Activated naive CD8-positive, alpha-beta T cell treated with anti-CD3 and anti-CD28 coated beads, Interleukin-2, amount 50 U/mL, for 24 hours (primary cell): ENCODE measurements at regions not wholly inside any gene's neighbourhood (a gene's known extent, or its start where the extent isn't known, plus 50 kb on each side); places are given as distances from the start of the nearest gene placed in this dataset.
"Not testable (repeated sequence)": the region's sequence is repeated elsewhere in the genome, so short reads cannot be mapped to it uniquely, and the experiment has no call there.

Experiments used
- ATAC-seq: fragments of 150-1000 bp; cut with Tn5 transposase; one replicate; pipeline ENCODE4 v1.10.0; 2021
- DNase-seq: peaks from one replicate; pipeline ENCODE4 v3.0.0; 2021
- H3K27ac Mint-ChIP-seq: one replicate; pipeline ENCODE4 v1.8.0; 2021; ENCODE audit warnings: mild to moderate bottlenecking, mixed read lengths
- H3K27me3 Mint-ChIP-seq: one replicate; pipeline ENCODE4 v1.8.0; 2021; ENCODE audit warnings: mixed read lengths
- H3K36me3 Mint-ChIP-seq: one replicate; pipeline ENCODE4 v1.8.0; 2021; ENCODE audit warnings: low read depth, mixed read lengths
- H3K4me1 Mint-ChIP-seq: one replicate; pipeline ENCODE4 v1.8.0; 2021; ENCODE audit warnings: mixed read lengths
- H3K4me3 Mint-ChIP-seq: one replicate; pipeline ENCODE4 v1.8.0; 2021; ENCODE audit warnings: mild to moderate bottlenecking, moderate library complexity, mixed read lengths
- H3K9me3 Mint-ChIP-seq: one replicate; pipeline ENCODE4 v1.8.0; 2021; ENCODE audit warnings: mixed read lengths

- peaks cover 2% of the 10 kb centered on the region for H3K27me3 Mint-ChIP-seq
- no peaks in the 10 kb centered on the region for H3K36me3 Mint-ChIP-seq
Measured at GRCh38 chr6:18605841-18606240, 218.7 kb downstream of the RNF144B start.

DNA sequence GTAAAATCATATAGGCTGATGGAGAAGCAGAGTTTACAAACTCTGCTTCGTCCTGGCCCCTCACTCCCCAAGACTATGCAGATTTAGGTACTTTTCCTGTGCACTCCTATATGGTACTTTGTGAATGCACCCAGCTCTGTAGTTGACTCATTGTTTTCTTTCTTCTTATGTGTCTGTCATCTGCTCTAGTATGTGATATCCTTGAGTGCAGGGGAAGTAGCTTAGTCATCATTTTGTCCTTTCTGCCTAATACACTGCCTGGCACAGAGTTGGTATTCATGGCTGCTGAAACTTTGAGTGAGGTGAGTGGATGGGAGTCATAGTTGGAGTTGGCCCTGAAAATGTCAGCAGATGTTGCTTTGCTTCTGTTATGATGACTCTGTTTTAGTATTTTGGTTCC is 222.6 kb downstream of the RNF144B start:
- no peaks in the 10 kb centered on the region for H3K4me1 Mint-ChIP-seq
- no peak for DNase-seq
- peaks cover 10% of the 10 kb centered on the region for H3K9me3 Mint-ChIP-seq
- no peak overlapping the region for H3K4me3 Mint-ChIP-seq
- H3K27ac Mint-ChIP-seq: no peak overlapping the region
- ATAC-seq: no peak
- peaks cover 2% of the 10 kb centered on the region for H3K27me3 Mint-ChIP-seq
- H3K36me3 Mint-ChIP-seq: no peaks in the 10 kb centered on the region

More at GRCh38 chr6:18605841-18606240, 218.7 kb downstream of the RNF144B start:
- no peak for DNase-seq
- Mint-ChIP-seq H3K27ac (no peak overlapping the region), H3K4me1 (no peaks in the 10 kb centered on the region), H3K9me3 (peaks cover 10% of the 10 kb centered on the region), H3K4me3 (no peak overlapping the region)
- ATAC-seq: no peak

- ATAC-seq (no peak), DNase-seq (no peak)
- Mint-ChIP-seq H3K4me3 (no peak overlapping the region), H3K4me1 (no peaks in the 10 kb centered on the region), H3K27ac (no peak overlapping the region), H3K27me3 (no peaks in the 10 kb centered on the region), H3K9me3 (peaks cover 10% of the 10 kb centered on the region), H3K36me3 (no peaks in the 10 kb centered on the region)
Measured at GRCh38 chr6:18613319-18613925, 226.3 kb downstream of the RNF144B start.

DNA sequence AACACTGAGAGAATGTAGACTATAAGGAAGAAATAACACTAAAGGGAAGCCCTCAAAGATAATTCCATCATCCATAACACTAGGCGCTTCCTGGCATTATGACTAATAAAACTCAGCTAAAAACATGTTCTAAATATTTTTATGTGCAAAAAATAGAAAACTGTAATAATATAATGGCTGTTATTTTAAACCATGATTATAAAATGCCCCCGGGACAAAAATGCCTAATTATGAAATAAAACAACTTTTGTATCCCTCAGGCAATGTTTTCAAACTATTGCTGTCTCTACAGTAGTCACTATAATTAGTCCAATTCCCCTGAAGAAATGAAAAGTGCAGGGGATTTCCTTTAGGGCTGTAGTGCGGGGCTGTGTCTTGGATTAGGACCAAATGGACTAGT is 242.4 kb downstream of the RNF144B start:
- no peak for ATAC-seq
- no peaks in the 10 kb centered on the region for H3K4me1 Mint-ChIP-seq
- H3K9me3 Mint-ChIP-seq: peaks cover 5% of the 10 kb centered on the region
- H3K36me3 Mint-ChIP-seq: no peaks in the 10 kb centered on the region
- peaks cover 8% of the 10 kb centered on the region for H3K27me3 Mint-ChIP-seq
- no peak overlapping the region for H3K27ac Mint-ChIP-seq
- DNase-seq: no peak
- H3K4me3 Mint-ChIP-seq: no peak overlapping the region

DNA sequence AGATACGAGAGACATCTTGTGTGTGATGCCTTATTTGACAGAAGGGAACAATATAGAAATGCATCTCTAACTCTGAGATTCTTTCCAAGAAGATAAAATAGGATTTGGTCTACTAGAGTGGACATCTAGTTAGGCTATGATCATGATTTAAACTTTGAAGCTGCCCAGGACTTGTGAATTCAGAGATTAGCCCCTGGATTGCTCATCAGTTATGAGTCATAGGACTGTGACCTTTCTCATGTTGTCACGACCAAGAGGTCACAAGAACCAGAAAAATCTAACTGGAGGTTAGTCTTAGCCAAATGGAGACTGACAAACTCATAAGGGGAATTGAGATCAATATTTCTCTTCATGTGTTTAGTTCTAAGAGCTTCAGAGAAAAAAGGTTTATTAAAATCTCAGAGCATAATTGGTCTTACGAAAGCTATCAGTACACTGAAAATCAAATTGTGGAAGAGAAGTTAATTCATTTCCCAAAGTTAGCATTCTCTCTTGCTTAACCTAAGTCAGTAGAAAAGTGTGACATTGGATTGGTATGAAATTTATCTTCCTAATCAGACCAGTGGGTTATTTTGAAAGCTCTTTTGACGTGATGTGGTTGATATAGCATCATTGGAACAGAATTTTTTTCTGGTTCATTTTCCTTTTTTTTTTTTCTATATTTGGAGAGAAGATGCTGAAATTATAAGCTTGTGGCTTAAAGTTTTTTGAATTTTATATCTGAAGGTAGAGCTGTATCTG is 245.7 kb downstream of the RNF144B start:
- no peak overlapping the region for H3K27ac Mint-ChIP-seq
- ATAC-seq (no peak), DNase-seq (no peak)
- no peaks in the 10 kb centered on the region for H3K36me3 Mint-ChIP-seq
- H3K4me3 Mint-ChIP-seq: no peak overlapping the region
- no peaks in the 10 kb centered on the region for H3K4me1 Mint-ChIP-seq
- H3K9me3 Mint-ChIP-seq: no peaks in the 10 kb centered on the region
- H3K27me3 Mint-ChIP-seq: peaks cover 5% of the 10 kb centered on the region

GRCh38 chr6:18634912-18635311 is 247.8 kb downstream of the RNF144B start:
- ATAC-seq (no peak), DNase-seq (no peak)
- H3K27me3 Mint-ChIP-seq: peaks cover 11% of the 10 kb centered on the region
- H3K27ac Mint-ChIP-seq: no peak overlapping the region
- H3K36me3 Mint-ChIP-seq: no peaks in the 10 kb centered on the region
- peaks cover 4% of the 10 kb centered on the region for H3K9me3 Mint-ChIP-seq
- H3K4me1 Mint-ChIP-seq: no peaks in the 10 kb centered on the region
- no peak overlapping the region for H3K4me3 Mint-ChIP-seq

DNA sequence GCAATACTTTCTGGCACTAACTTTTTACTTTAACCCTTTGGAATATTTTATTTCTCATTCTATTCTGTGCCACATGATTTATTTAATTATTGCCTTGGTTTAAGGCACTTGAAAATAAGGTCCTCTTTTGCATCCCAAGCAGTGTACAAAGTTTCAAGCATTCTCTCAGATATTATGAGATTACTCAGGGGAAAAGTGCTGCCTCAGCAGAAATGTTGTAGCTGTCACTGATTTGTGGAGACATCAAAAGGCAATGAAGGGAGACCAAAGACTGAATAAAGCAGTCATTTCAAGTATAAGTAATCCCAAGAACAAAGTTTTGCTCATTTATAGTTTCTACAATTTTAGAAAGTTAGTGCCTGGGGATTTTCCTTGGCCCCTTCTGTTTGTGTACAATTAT is 253.0 kb downstream of the RNF144B start:
- H3K27me3 Mint-ChIP-seq: peaks cover 5% of the 10 kb centered on the region
- no peak for DNase-seq
- no peak overlapping the region for H3K4me3 Mint-ChIP-seq
- H3K27ac Mint-ChIP-seq: no peak overlapping the region
- no peaks in the 10 kb centered on the region for H3K36me3 Mint-ChIP-seq
- peaks cover 4% of the 10 kb centered on the region for H3K9me3 Mint-ChIP-seq
- no peak for ATAC-seq
- H3K4me1 Mint-ChIP-seq: no peaks in the 10 kb centered on the region

GRCh38 chr6:18640754-18641153 is 253.6 kb downstream of the RNF144B start:
- Mint-ChIP-seq H3K4me1 (no peaks in the 10 kb centered on the region), H3K4me3 (no peak overlapping the region), H3K36me3 (no peaks in the 10 kb centered on the region), H3K27ac (no peak overlapping the region), H3K9me3 (peaks cover 4% of the 10 kb centered on the region), H3K27me3 (peaks cover 5% of the 10 kb centered on the region)
- ATAC-seq (no peak), DNase-seq (no peak)

GRCh38 chr6:18654821-18655220 is 267.7 kb downstream of the RNF144B start:
- ATAC-seq: no peak
- Mint-ChIP-seq H3K27me3 (peaks cover 2% of the 10 kb centered on the region), H3K27ac (no peak overlapping the region), H3K4me3 (no peak overlapping the region), H3K9me3 (peaks cover 20% of the 10 kb centered on the region), H3K36me3 (no peaks in the 10 kb centered on the region), H3K4me1 (no peaks in the 10 kb centered on the region)
- DNase-seq: no peak

DNA sequence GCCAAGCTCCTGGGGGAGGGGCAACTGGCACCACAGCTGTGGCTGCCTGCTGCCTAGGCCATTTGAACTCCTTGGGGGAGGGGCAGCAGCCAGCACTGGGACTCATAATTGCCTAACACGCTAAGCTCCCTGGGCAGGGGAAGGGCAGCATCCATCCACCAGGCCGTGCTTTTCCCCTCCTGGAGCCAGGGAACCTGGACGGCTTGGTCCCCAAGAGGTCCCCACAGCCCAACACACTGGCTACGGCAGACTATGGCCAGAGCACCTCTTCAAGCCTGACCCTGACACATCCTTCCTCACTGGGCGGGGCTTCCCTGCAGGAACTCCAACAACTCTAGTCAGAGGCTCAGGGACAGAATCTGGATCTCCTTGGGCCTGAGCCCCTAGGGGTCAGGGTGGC is 269.4 kb downstream of the RNF144B start:
- Mint-ChIP-seq H3K36me3 (no peaks in the 10 kb centered on the region), H3K27ac (no peak overlapping the region), H3K4me1 (no peaks in the 10 kb centered on the region), H3K27me3 (peaks cover 2% of the 10 kb centered on the region), H3K9me3 (peaks cover 22% of the 10 kb centered on the region), H3K4me3 (no peak overlapping the region)
- no peak for DNase-seq
- no peak for ATAC-seq

DNA sequence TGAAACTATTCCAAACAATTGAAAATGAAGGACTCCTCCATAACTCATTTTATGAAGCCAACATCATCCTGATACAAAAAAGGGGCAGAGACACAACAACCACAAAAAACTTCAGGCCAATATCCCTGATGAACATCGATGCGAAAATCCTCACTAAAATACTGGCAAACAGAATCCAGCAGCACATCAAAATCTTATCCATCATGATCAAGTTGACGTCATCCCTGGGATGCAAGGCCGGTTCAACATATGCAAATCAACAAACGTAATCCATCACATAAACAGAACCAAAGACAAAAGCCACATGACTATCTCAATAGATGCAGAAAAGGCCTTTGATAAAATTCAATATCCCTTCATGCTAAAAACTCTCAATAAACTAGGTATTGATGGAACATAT is 272.8 kb downstream of the RNF144B start:
- not testable (repeated sequence) for H3K27me3 Mint-ChIP-seq, DNase-seq, H3K27ac Mint-ChIP-seq, H3K4me1 Mint-ChIP-seq, ATAC-seq, H3K36me3 Mint-ChIP-seq, H3K4me3 Mint-ChIP-seq
- peaks cover 25% of the 10 kb centered on the region for H3K9me3 Mint-ChIP-seq

DNA sequence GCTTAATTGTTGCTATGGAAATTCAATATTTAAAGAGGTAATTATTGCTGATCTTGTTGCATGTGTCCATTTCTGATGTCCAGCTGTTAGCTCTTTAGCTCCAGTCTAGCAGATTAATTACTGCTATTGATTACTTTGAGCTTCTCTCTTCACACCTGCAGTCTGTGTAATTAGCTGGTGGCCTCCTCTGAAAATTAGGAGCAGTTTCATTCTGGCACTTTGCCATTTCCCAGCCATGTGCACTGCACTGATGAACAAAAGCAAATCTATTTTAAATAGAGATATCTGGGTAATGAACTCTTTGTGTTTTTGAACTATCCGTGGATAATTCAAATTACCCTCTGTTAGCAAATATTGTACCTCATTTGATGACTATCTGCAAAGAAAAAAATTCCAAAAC is 275.9 kb downstream of the RNF144B start:
- no peak for ATAC-seq
- Mint-ChIP-seq H3K27ac (no peak overlapping the region), H3K9me3 (peaks cover 16% of the 10 kb centered on the region), H3K4me3 (no peak overlapping the region), H3K4me1 (no peaks in the 10 kb centered on the region), H3K27me3 (no peaks in the 10 kb centered on the region), H3K36me3 (no peaks in the 10 kb centered on the region)
- no peak for DNase-seq

- Mint-ChIP-seq H3K4me1 (no peaks in the 10 kb centered on the region), H3K27me3 (no peaks in the 10 kb centered on the region), H3K27ac (no peak overlapping the region), H3K9me3 (peaks cover 9% of the 10 kb centered on the region), H3K4me3 (no peak overlapping the region), H3K36me3 (no peaks in the 10 kb centered on the region)
- no peak for DNase-seq
- no peak for ATAC-seq
Measured at GRCh38 chr6:18664401-18664800, 277.3 kb downstream of the RNF144B start.

DNA sequence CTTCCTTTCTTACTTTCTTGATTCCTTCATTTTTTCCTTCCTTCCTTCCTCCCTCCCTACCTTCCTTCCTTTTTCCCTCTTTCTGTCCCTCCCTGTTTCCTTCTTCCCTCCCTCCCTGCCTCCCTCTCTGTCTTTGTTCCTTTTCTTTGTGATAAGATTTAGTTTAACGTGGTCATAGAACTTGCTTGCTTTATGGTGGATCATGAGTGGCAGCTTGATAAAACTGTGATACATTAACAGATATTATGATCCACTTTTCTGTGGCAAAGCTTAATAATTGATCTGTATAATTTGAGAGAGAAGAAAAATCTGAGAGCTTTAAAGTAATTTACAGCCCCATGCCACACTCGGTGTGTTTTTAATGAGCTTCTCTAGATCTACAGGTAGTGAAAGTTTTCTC is 280.5 kb downstream of the RNF144B start:
- H3K27me3 Mint-ChIP-seq: no peaks in the 10 kb centered on the region
- H3K4me3 Mint-ChIP-seq: no peak overlapping the region
- no peaks in the 10 kb centered on the region for H3K36me3 Mint-ChIP-seq
- no peak overlapping the region for H3K27ac Mint-ChIP-seq
- no peaks in the 10 kb centered on the region for H3K9me3 Mint-ChIP-seq
- DNase-seq (no peak), ATAC-seq (no peak)
- no peaks in the 10 kb centered on the region for H3K4me1 Mint-ChIP-seq

DNA sequence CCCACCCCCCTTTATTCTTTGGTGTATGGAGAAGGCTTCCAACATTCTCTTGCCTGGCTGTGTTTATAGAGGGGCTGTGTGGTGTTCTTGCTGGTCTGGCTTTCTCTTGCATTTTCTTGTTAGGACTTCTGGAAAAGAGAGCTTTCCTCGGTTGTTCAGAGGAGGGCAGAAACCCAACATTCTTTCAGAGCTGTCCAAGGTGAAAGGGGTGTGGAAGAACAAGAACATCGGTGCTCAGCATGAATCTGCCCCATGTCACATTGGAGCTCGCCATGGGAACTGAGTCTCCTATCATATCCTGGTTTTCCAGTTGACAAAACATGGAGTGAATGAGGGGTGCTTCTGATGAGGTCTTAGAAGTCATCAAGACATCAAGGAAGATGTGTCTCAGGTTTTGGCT is 281.8 kb downstream of the RNF144B start:
- no peak overlapping the region for H3K27ac Mint-ChIP-seq
- H3K4me3 Mint-ChIP-seq: no peak overlapping the region
- no peaks in the 10 kb centered on the region for H3K27me3 Mint-ChIP-seq
- H3K4me1 Mint-ChIP-seq: no peaks in the 10 kb centered on the region
- H3K36me3 Mint-ChIP-seq: no peaks in the 10 kb centered on the region
- DNase-seq (no peak), ATAC-seq (no peak)
- H3K9me3 Mint-ChIP-seq: no peaks in the 10 kb centered on the region
